A673 (cell line): ENCODE measurements at regions not wholly inside any gene's neighbourhood (a gene's known extent, or its start where the extent isn't known, plus 50 kb on each side); places are given as distances from the start of the nearest gene placed in this dataset.

ENCODE experiments used
- EZH2 ChIP-seq: fragments of 200-600 bp; sonication (generic); IDR thresholded peaks from 2 replicates; pipeline ENCODE4 v1.6.1; 2017; ENCODE audit warnings: borderline replicate concordance, low read depth, mild to moderate bottlenecking, mixed read lengths, antibody characterized with exemption, low read length; ENCODE audit not compliant: poor library complexity, severe bottlenecking
- TF ChIP-seq, protein P1 (sequence below): fragments of 300-800, 200-600 bp; sonication (generic); conservative IDR thresholded peaks from 2 replicates; pipeline ENCODE4 v1.5.1; 2017; ENCODE audit warnings: low read depth, mild to moderate bottlenecking, antibody characterized with exemption, low read length, moderate library complexity, mixed read lengths

DNA sequence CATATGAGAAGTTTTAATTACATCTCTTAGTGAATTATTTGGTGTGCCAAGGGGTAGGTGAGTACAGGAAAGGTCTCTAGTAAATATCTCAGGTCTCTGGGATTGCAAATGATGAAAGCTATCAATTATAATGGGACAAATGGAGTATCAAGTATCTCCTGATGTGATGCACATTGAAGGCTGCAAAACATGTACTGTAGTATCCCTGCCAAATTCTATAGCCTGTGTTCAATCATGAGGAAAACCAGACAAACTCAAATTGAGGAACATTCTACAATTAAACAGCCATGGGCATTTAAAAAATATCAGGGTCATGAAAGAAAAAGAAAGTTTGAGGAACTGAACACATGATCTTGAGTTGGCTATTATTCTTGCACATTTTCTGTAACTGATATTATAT lies 665.4 kb upstream of the PABPC4L start:
- TF ChIP-seq, protein P1, sequence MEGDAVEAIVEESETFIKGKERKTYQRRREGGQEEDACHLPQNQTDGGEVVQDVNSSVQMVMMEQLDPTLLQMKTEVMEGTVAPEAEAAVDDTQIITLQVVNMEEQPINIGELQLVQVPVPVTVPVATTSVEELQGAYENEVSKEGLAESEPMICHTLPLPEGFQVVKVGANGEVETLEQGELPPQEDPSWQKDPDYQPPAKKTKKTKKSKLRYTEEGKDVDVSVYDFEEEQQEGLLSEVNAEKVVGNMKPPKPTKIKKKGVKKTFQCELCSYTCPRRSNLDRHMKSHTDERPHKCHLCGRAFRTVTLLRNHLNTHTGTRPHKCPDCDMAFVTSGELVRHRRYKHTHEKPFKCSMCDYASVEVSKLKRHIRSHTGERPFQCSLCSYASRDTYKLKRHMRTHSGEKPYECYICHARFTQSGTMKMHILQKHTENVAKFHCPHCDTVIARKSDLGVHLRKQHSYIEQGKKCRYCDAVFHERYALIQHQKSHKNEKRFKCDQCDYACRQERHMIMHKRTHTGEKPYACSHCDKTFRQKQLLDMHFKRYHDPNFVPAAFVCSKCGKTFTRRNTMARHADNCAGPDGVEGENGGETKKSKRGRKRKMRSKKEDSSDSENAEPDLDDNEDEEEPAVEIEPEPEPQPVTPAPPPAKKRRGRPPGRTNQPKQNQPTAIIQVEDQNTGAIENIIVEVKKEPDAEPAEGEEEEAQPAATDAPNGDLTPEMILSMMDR = no peak
- no peak for TF ChIP-seq EZH2
